ENCODE measurements at regions not wholly inside any gene's neighbourhood (a gene's known extent, or its start where the extent isn't known, plus 50 kb on each side); places are given as distances from the start of the nearest gene placed in this dataset.
A peak's percentile ranks its signal among the peaks of the same experiment; 100 is the strongest.
"Not testable (repeated sequence)": the region's sequence is repeated elsewhere in the genome, so short reads cannot be mapped to it uniquely, and the experiment has no call there.

DNA sequence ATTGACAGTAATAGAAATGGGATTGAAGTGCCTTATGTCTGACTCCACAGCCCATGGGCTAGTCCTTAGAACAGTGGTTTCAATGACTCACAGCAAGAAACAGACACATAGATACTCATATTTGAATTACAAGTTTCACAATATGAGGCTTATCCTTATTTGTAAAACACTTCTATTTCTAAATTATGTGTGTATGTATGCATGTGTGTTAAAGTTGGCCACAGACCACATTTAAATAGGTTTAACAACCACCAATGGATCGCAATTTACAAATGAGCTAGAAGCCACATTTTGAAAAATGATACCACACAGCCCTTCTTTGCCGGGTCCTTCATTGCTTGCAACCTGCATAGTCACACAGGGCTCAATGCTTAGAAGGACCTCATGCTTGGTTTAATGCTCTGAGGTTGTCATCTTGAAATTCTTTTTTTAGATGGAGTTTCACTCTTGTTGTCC, 157.8 kb upstream of the PREP start:
- DNase-seq = no peak

DNA sequence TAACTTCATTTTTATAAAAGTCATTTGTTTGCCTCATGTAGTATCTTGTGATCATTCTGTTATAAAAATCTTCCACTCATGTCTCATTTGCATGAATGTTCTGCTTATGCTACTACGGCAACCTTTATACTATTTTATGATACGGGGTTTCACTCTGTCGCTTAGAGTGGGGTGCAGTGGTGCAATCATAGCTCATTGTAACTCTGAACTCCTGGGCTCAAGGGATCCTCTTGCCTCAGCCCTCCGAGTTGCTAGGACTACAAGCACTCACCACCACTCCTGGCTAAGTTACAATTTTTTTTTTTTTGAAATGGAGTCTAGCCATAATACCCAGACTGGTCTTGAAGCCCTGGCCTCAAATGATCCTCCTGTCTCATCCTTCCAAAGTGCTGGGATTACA, 154.4 kb upstream of the PREP start:
- no peak for DNase-seq

DNA sequence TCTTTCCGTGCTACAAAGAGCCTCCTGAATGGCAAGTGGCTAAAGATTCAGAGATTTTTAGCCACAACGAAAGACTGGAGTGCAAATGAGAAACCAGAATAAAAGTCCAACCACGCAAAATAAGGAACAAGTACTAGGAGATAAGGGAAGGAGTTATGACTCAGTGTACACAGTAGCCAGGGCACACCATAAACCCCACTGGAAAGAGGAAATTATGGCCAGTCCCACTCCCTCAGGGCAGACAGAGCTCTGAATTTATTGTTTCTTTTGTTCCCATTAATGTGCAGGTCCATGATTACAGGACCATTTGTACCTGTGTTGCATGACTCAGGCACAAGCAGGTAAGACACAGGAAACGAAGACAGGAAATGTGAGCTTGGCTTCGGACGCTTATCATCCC, 150.3 kb upstream of the PREP start:
- DNase-seq = no peak

DNA sequence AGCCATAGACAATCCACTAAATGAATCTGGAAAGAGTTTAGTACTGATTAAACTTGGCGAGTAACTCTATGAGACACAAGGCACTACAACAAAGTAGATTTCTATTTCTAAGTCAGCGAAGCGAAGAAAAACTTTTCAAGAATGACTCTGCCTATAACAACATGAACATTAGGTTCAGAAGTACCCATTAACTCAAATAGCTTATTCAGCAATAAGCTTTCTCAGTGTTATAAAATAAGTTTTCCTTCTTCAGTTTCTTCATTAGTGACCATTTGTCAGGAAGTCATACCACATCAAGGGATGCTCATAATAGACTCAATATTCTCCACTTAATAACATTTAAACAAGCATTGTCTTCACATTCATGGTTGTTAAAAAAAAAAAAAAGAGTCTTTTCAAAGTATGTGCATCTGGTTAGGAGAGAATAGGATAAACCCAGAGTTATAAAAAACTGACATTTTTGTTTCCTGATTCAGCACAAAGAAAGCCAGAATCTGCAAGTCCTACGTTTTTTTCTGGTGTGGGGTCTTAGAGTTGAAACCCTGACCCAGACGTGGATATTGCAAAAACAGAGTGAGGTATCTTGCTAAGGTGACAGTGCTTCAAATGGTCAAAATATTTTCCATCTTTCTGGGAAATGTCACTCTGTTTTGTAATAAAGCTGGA, 148.2 kb upstream of the PREP start:
- no peak for DNase-seq

DNA sequence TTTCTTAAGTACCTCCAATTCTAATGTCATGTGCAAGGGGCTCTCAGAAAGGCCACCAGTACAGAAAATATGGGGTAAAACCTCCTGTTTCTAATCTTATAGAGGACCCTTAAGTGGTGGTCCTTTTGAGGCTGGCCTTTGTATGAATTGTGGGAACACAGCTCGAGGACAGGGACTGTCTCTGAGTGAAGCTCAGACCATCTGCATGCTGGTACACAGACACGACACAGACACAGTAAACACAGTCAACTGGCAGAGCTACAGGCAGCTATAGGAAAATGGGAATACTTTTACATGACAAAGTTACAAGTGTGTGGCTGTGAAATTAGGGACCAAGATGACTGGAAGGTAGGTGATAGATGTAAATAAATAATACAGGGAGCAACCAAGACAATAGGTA, 143.9 kb upstream of the PREP start:
- DNase-seq = no peak

DNA sequence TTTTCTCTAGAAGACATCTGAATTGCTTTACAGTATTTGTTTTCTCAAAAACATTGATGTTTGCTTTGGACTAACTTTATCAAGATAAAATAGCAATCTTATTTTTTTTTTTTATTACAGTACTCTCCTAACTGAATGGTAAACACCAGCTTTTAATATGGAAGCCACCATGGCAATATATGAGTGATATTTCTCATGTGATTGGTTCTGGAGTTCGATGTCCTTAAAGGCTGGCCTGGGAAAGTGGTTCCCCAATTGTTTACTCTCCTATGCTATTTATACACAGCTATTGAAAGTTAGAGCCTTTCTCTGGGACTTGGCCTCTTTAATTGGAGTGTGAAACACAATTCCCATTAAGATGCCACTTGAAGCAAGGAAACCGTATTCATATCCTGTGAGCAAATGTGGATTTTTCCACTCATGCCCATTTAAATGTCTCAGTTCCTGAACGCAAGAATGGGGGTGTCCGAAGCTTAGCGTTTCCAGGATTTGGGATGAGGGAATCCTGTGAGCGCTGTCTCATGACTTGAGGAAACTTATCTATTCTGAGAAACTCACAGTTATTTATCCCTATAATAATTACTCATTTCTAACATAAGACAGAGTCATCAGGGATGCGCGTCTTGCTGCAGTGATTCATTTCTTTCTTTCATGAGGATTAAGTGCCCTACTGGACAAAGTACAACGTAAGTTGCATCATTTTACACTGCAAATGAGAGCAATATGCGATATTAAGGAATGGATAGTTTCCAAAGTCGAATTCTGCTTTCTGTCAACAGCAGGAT, 143.3 kb upstream of the PREP start:
- no peak for DNase-seq

DNA sequence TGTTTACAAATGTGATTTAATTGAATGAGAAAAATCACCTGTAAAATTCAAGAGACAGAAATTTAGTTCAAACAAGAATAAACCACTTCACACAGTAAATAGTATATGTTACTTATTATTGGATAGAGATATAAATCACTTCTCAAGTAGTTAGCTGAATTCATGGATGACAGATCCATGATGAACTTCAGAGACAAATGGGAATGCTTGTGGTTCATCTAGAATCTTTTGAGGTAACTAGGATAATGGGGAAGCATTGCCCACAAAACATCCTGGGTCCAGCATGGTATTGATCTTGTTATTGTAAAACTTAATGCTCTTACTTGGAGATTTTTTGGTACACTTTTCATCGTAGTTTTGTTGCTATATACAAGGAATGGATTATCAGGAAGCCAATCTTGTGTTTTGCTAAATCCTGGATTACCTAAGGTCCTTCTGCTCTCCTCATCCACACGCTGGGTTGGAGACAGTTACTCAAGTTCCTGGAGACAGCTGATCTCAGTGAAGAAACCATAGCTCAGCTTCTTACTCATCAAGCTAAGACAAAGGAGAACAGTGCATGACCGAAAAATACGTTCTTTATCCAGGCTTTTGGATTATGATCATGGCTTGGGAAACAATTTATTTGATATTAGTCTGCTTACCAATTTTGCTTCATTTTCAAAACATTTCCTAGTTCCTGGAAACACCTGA, 142.5 kb upstream of the PREP start:
- DNase-seq = peak; percentile 54

DNA sequence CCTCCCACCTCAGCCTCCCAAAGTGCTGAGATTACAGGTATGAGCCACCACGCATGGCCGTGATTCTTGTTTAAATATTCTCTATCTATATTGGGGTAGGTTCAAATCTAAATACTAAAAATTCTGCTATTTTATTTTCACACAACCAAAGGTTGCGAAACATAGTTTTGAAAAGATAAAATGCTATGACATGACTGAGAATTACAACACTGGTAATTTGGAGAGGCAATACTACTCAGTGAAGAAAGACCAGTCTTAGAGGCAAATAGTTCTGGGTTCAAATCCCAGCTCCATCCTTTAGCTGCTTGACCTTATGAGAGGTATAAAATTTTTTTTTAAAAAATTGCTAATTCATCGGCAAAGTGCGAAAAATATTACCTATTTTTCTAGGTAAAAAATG, 137.0 kb upstream of the PREP start:
- DNase-seq = no peak

DNA sequence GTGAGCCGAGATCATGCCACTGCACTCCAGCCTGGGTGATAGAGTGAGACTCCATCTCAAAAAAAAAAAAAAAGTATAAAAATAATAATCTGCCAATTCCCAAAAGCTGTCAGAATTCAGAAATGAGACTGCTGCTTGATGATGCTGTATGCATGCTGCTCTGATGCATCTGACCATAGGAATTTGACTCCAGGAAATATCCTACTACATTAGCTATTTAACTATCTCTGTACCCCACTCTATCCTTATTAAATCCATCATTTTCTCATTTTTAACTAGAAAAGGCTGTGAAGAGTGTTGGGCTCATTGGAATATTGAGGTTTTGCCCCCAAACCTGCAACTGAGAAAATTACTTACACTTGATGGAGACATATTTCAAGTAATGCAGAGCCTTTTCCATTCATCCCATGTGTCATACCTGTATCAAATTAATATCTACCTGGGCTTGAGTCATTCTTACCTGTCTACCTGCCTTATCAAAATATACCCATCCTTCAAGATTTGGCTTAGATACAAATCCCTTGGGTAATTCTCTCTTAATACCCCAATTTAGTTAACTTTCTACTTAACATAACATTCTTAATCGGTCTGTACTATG, 135.2 kb upstream of the PREP start:
- DNase-seq = no peak

DNA sequence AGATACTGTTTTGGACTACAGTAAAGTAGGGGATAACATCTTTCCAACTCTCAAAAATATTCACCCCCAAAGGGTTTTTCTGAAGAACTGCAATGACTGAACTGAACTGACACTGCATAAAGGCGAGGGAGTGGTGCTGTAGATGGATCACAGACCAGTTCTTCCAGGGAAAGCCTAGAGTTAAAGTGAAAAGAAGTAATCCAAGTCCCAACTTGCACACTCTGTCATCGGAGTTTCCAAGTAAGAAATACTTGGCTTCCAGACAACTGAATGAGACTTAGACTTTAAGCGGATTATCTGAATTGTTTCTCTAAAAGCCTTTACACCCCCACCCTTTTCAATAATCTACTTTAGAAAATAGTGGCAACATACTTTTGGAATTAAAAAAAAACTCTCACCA, 134.1 kb upstream of the PREP start:
- peak; percentile 88 for DNase-seq

DNA sequence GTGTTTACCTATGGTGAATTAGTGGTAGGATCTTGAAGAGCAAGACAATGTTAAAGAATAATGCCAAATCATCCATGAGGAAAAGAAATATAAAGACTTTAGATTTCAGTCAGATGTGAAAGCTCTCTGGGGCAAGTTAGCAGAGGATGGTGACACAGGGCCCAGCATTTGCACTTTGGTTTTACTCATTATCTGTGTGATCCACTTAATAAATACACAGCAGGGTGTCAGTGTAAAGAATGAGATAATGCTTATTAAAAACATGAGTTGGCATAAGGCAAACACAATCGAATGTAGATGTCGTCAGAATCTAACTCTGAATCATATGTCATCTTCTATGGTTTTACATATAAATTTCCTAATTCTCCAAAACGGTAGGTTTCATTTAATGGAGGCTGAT, 130.4 kb upstream of the PREP start:
- DNase-seq = no peak

DNA sequence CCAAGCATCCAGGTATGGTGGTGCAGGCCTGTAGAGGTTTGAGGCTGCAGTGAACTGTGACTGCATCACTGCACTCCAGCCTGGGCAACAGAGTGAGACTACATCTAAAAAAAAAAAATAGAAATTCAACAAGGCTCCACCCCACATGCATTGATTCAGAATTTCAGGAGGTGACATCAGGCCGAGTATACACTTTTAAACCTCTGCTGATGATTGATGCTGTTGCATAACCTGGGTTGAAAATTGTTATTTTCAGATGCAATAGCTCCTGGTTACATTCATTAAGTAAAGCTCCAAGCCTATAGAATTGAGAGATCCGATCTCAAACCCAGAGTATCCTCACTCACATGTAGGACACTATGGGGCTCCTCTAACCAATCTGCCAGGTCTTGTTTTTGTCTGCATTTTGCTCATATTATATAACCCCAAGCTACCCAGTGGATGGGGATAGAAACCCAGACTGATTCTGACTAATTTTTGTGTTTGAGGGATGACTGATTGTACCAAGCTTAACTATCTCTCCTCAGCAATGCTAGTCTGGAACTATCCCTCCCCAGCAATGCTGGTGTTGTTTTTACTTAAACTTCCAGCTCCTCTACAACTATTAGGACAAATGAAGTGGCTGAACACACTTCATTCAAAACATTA, 123.5 kb upstream of the PREP start:
- DNase-seq = no peak

DNA sequence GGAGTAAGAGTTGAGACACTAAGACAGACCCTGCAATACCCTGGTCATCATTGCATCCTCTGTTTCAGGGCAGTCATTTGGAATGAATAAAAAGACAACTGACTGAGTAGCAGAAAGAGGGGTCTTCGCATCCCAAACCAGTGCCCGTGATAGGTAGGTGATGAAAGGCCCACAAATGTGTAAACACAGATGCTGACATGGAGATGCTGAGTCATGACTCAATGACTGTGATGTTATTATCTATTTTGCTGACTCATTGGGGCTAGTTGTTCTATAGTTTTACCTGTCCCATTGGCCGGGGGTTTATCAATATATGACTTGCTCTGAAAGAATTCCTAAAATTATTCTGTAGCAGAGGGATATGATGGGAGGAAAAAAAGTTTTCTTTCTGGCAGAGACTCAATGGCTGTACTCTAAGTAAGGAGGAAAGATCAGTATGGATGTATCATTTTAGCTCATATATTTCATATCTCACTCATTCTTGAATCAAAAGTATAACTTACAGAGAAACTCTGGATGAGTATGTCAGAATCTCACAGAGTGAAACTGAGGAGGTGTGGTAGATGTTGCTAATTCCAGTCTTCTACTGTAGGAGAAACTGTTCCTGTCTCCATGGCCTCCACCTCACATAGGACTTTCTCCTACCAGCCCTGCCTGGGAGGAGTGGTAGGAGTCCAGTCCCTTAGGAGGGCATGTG, 119.9 kb upstream of the PREP start:
- DNase-seq = no peak

DNA sequence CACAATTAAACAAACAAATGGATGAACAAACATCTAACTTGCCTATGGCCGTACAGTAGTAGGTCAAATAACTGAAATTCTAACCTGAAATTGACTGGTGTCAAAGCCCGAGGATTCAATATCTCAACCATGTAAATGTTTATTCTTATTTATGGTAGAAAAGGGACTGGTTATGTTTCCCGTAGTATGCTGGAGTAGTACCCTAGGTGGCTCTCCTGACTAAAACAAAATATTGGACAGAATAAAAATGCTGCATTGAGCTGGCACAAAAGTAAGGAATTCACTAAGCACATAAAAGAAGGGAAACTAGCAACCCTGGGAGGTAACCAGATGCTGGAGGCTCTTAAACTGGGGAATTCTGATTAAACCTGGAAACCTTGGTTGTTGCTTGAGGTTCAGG, 117.1 kb upstream of the PREP start:
- no peak for DNase-seq

DNA sequence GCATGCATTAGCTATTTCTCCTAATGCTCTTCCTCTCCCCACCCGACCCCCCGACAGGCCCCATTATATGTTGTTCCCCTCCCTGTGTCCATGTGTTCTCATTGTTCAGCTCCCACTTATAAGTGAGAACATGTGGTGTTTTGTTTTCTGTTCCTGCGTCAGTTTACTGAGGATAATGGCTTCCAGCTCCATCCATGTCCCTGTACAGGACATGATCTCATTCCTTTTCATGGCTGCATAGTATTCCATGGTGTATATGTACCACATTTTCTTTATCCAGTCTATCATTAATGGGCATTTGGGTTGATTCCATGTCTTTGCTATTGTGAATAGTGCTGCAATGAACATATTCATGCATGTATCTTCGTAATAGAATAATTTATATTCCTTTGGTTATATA, 116.1 kb upstream of the PREP start:
- DNase-seq = not testable (repeated sequence)

DNA sequence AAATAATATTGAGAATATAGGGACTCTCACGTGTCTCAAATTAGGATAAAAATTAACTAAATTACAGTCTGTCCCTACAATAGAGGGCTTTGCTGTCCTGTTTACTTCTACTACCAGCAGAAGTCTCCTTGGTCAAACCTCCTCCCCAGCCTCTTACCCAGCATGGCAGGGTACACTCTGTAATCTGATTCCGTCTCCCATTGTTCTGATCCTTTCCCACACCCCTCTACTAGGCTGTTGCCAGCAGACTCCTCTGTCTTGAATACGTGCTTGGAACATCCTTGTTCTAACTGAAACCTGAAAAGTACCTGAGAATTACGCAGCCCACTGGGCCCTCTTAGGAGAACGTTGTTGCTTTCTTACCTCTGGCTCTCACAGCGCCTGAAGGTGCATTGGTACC, 112.2 kb upstream of the PREP start:
- no peak for DNase-seq

DNA sequence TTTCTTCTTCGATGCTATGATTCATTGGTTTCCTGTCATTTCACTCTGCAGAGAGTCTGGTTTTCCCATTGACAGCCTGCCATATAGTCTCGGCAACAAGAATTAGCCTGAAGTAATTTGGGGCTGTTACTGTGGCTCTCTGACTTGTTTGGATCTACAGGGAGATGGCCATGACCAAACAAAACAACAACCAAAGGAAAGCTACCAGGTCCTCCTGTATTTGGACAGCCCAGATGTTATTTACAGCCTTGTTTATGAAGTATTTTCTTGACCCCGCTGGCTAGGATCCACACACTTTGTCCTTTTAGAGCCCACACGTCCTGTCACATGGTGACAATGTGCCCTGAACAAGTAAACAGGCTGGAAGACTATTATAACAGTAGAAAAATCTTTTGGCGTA, 111.4 kb upstream of the PREP start:
- no peak for DNase-seq

DNA sequence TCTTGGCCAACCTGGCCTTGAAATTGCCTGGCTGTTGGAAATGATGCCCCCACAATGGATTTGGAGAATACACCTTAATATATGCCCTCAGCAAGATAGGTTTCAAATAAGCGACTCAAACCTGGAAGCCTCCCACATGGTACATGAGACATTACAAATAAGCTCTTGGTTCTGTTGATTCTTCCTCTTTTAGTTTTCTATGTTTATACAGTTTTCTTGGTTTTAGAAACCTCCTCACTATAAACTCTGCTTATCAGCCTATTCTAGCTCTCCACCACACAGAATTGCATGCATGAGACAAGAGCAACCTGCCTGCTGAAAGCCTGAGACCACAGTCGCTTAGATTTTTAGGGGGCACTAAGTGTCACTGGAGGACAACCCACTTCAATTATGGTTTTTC, 108.8 kb upstream of the PREP start:
- no peak for DNase-seq

DNA sequence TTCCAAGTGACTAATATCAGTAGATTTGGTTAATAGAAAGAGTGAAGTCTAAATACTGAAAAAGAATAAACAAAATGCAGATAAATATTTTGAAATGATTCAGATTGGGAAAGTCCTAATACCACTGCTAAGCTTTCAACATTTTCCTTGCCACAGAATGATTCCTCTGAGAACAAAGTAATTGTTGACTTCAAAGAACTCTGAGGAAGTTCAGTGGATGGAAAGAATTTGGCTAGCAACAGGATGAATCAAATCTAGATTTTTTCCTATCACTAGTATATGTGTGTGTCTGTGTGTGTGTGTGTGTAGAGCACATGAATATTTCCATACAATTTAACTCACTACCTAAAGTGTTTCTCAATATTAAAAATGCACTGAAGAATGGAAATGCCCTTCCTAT, 107.9 kb upstream of the PREP start:
- no peak for DNase-seq

DNA sequence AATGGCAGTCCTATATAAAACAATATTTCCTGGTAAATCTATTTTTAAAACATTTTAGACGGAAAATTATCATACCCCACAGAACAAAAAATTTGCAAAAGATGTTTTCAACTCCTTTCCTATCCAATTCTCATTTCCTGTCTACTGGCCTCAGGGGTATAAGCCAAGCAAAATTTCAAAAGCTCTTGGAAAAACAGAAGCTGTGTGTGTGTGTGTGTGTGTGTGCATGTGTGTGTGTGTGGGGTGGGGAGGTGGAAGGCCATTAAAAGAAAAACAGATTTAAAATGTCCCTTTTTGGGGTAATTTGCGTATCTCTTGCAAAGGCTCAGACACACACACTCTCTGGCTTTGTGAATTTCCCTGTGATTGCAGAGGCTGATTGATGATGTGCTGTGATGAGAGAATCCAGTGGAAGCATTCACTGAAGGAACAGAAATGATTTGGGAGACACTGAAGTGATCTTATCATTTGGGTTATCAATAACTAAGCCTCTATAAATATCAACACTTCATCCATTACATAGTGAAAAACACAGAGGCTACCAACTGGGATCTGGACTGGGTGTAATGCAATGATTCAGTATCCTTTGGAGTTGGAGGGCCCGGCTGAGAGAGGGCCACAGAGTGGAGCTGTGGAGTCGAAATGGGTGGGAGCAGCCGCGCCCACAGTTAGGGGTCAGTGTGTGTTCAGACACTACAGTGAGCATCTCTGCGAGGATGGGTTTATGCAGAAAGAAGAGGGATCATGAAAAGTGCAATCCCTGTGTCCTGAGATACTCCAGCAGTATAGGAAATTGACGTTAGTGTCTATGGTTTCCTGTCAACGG, 106.8 kb upstream of the PREP start:
- DNase-seq = peak; percentile 48

DNA sequence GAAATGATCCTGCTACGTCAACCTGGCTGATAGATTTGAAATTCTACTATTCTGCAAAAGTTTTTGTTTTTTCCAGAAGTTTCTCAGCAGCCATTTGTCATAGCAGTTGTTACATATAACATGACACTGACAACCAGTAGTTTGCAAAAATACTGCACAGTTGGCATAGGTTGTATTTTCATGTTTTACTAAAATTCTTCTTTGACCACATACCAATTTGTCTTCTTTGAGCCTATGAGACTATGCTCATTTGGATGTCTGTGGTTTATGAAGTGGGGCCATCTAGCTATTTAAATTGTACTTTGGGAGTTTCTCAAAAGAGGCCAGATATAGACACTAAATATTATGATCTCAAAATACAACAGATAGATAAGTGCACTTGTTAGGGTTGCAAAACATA, 104.9 kb upstream of the PREP start:
- DNase-seq = no peak

DNA sequence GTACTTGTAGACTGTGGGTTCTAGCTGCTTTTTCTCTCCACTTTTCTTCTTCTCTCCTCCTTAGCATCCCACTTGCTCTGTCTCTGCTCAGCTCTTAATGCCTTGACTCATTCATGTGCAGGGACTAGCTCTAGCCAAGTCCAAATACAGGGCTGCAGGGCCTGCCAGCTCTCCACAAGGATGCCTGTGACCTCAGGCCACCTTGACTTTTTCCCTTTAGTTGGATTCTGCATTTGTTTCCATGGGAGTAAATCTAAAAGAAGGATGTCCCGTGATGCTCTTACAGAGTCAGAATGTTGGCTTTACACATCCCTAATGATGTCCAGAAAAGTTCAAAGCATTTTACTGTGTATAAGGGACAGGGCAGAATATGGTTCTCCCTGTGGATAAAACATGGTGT, 101.8 kb upstream of the PREP start:
- DNase-seq = no peak

All from NCI-H82 (cell line).